ENCODE measurements at regions not wholly inside any gene's neighbourhood (a gene's known extent, or its start where the extent isn't known, plus 50 kb on each side); places are given as distances from the start of the nearest gene placed in this dataset.

GRCh38 chr3:166455744-166456143 is 618.5 kb upstream of the BCHE start:
- H3K27ac ChIP-seq (ENCODE audit: low read depth, low read length, severe bottlenecking), result peak overlapping the region; percentile 85
- WGBS, 2 experiments (ENCODE audit: insufficient coverage in 2 of 2), result 67 to 73% methylated on average over 1 to 3 of the region's 3 CpGs
- H3K36me3 ChIP-seq (ENCODE audit: control insufficient read depth, insufficient read depth, low read length), result no peaks in the 10 kb centered on the region
- H3K4me1 ChIP-seq (ENCODE audit: control insufficient read depth, insufficient read depth, low read length, poor library complexity, severe bottlenecking), result peaks cover 25% of the 10 kb centered on the region
- no peaks in the 10 kb centered on the region for H3K9me3 ChIP-seq (ENCODE audit: control insufficient read depth, low read length)
- H3K4me3 ChIP-seq (ENCODE audit: extremely low read depth, insufficient read depth, low read length, poor library complexity, severe bottlenecking), result no peak overlapping the region

- Histone ChIP-seq H3K27ac (ENCODE audit: low read depth, low read length, severe bottlenecking) (no peak overlapping the region), H3K4me3 (ENCODE audit: extremely low read depth, insufficient read depth, low read length, poor library complexity, severe bottlenecking) (no peak overlapping the region), H3K9me3 (ENCODE audit: control insufficient read depth, low read length) (no peaks in the 10 kb centered on the region), H3K36me3 (ENCODE audit: control insufficient read depth, insufficient read depth, low read length) (no peaks in the 10 kb centered on the region), H3K4me1 (ENCODE audit: control insufficient read depth, insufficient read depth, low read length, poor library complexity, severe bottlenecking) (peaks cover 28% of the 10 kb centered on the region)
- WGBS, 2 experiments (ENCODE audit: insufficient coverage in 2 of 2), result no CpG with 5 or more reads among the region's 1 CpG
Measured at GRCh38 chr3:166453478-166453877, 616.3 kb upstream of the BCHE start.

DNA sequence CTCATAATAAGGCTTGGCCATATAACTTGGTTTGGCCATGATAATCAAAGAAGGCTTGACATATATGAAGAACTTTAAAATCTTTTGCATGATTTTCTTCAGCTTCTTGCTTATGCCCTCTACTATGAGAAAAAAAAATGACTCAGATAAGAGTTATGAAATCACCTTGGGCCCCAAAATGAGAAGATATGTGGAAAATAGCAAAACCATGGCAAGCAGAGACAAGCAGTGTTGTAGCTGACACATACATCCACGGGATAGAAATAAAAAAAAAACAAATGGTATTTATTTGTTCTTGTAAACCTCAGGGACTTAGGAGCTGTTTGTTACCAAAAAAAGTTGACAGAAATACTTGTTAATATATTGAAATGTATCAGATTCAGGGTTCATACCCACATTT is 614.8 kb upstream of the BCHE start:
- no peaks in the 10 kb centered on the region for H3K36me3 ChIP-seq (ENCODE audit: control insufficient read depth, insufficient read depth, low read length)
- WGBS, 2 experiments (ENCODE audit: insufficient coverage in 2 of 2), result no CpG with 5 or more reads among the region's 1 CpG
- peaks cover 28% of the 10 kb centered on the region for H3K4me1 ChIP-seq (ENCODE audit: control insufficient read depth, insufficient read depth, low read length, poor library complexity, severe bottlenecking)
- no peaks in the 10 kb centered on the region for H3K9me3 ChIP-seq (ENCODE audit: control insufficient read depth, low read length)
- no peak overlapping the region for H3K27ac ChIP-seq (ENCODE audit: low read depth, low read length, severe bottlenecking)
- H3K4me3 ChIP-seq (ENCODE audit: extremely low read depth, insufficient read depth, low read length, poor library complexity, severe bottlenecking), result no peak overlapping the region

GRCh38 chr3:166447513-166447912 is 610.3 kb upstream of the BCHE start:
- H3K4me3 ChIP-seq (ENCODE audit: extremely low read depth, insufficient read depth, low read length, poor library complexity, severe bottlenecking), result no peak overlapping the region
- no CpG with 5 or more reads among the region's 3 CpGs for WGBS, 2 experiments (ENCODE audit: insufficient coverage in 2 of 2)
- no peaks in the 10 kb centered on the region for H3K9me3 ChIP-seq (ENCODE audit: control insufficient read depth, low read length)
- H3K36me3 ChIP-seq (ENCODE audit: control insufficient read depth, insufficient read depth, low read length), result no peaks in the 10 kb centered on the region
- peaks cover 7% of the 10 kb centered on the region for H3K4me1 ChIP-seq (ENCODE audit: control insufficient read depth, insufficient read depth, low read length, poor library complexity, severe bottlenecking)
- no peak overlapping the region for H3K27ac ChIP-seq (ENCODE audit: low read depth, low read length, severe bottlenecking)

DNA sequence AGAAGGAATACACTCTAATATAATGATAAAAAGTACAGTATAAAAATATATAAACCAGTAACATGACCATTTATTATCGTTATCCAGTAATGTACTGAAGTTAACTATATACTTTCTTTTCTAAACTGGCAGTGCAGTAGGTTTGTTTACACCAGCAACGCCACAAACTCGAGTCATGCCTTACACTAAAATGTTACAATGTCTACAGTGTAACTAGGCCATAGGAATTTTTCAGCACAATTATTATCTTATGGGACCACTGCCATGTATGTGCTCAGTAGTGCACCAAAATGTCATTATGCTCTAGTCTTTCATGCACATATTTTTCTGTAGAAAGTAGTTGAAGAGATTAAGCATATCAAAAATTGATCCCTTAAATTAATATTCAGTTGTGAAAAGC is 609.8 kb upstream of the BCHE start:
- Histone ChIP-seq H3K9me3 (ENCODE audit: control insufficient read depth, low read length) (no peaks in the 10 kb centered on the region), H3K4me3 (ENCODE audit: extremely low read depth, insufficient read depth, low read length, poor library complexity, severe bottlenecking) (no peak overlapping the region), H3K27ac (ENCODE audit: low read depth, low read length, severe bottlenecking) (no peak overlapping the region), H3K36me3 (ENCODE audit: control insufficient read depth, insufficient read depth, low read length) (no peaks in the 10 kb centered on the region), H3K4me1 (ENCODE audit: control insufficient read depth, insufficient read depth, low read length, poor library complexity, severe bottlenecking) (peaks cover 7% of the 10 kb centered on the region)
- WGBS, 2 experiments (ENCODE audit: insufficient coverage in 2 of 2), result 89 to 100% methylated on average over 2 of the region's 3 CpGs

DNA sequence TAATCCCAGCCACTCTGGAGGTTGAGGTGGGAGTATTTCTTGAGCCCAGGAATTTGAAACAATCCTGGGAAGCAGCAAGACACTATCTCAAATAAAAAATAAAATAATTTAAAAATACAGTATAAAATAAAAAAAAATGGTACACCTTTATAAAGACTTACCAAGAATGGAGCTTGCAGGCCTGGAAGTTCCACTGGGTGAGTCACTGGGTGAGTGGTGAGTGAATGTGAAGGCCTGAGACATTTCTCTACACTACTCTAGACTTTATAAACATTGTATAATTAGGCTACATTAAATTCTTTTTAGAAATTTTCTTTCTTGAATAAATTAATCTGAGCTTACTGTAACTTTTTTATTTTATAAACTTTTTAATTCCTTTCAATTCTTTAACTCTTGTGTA is 609.1 kb upstream of the BCHE start:
- no peaks in the 10 kb centered on the region for H3K36me3 ChIP-seq (ENCODE audit: control insufficient read depth, insufficient read depth, low read length)
- no peaks in the 10 kb centered on the region for H3K9me3 ChIP-seq (ENCODE audit: control insufficient read depth, low read length)
- H3K27ac ChIP-seq (ENCODE audit: low read depth, low read length, severe bottlenecking), result no peak overlapping the region
- no peak overlapping the region for H3K4me3 ChIP-seq (ENCODE audit: extremely low read depth, insufficient read depth, low read length, poor library complexity, severe bottlenecking)
- H3K4me1 ChIP-seq (ENCODE audit: control insufficient read depth, insufficient read depth, low read length, poor library complexity, severe bottlenecking), result peaks cover 7% of the 10 kb centered on the region

GRCh38 chr3:166445865-166446264 is 608.6 kb upstream of the BCHE start:
- H3K4me3 ChIP-seq (ENCODE audit: extremely low read depth, insufficient read depth, low read length, poor library complexity, severe bottlenecking), result no peak overlapping the region
- no peak overlapping the region for H3K27ac ChIP-seq (ENCODE audit: low read depth, low read length, severe bottlenecking)
- H3K36me3 ChIP-seq (ENCODE audit: control insufficient read depth, insufficient read depth, low read length), result no peaks in the 10 kb centered on the region
- peaks cover 7% of the 10 kb centered on the region for H3K4me1 ChIP-seq (ENCODE audit: control insufficient read depth, insufficient read depth, low read length, poor library complexity, severe bottlenecking)
- H3K9me3 ChIP-seq (ENCODE audit: control insufficient read depth, low read length), result no peaks in the 10 kb centered on the region

DNA sequence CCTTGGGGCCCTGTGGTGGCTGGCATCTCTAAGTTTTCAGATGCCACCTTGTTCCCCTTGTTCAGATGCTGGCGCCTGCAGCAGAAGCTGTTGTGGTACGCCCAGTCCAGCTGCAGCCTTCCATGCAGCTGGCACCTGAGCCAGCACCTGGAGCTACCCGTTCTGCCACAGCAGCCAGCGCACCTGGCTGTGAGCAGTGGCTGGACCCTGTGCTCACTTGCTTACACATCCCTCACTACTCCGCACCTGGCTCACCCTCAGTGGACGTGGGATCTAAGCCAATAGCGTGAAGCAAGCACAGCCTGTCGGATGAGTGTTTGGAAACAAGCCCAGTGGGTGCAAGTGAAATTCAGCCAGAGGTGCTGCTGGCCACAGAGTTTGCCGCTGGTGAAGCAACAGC is 607.5 kb upstream of the BCHE start:
- Histone ChIP-seq H3K4me1 (ENCODE audit: control insufficient read depth, insufficient read depth, low read length, poor library complexity, severe bottlenecking) (peaks cover 4% of the 10 kb centered on the region), H3K27ac (ENCODE audit: low read depth, low read length, severe bottlenecking) (no peak overlapping the region), H3K4me3 (ENCODE audit: extremely low read depth, insufficient read depth, low read length, poor library complexity, severe bottlenecking) (no peak overlapping the region), H3K9me3 (ENCODE audit: control insufficient read depth, low read length) (no peaks in the 10 kb centered on the region), H3K36me3 (ENCODE audit: control insufficient read depth, insufficient read depth, low read length) (no peaks in the 10 kb centered on the region)
- WGBS, 2 experiments (ENCODE audit: insufficient coverage in 2 of 2), result 90 to 95% methylated on average over 7 to 9 of the region's 9 CpGs

- 100% methylated on average over 2 to 4 of the region's 4 CpGs for whole genome bisulfite sequencing, 2 experiments (ENCODE audit: insufficient coverage in 2 of 2)
- no peaks in the 10 kb centered on the region for H3K36me3 ChIP-seq (ENCODE audit: control insufficient read depth, insufficient read depth, low read length)
- peaks cover 4% of the 10 kb centered on the region for H3K4me1 ChIP-seq (ENCODE audit: control insufficient read depth, insufficient read depth, low read length, poor library complexity, severe bottlenecking)
- H3K27ac ChIP-seq (ENCODE audit: low read depth, low read length, severe bottlenecking), result no peak overlapping the region
- H3K4me3 ChIP-seq (ENCODE audit: extremely low read depth, insufficient read depth, low read length, poor library complexity, severe bottlenecking), result no peak overlapping the region
- H3K9me3 ChIP-seq (ENCODE audit: control insufficient read depth, low read length), result no peaks in the 10 kb centered on the region
Measured at GRCh38 chr3:166444336-166444735, 607.1 kb upstream of the BCHE start.

DNA sequence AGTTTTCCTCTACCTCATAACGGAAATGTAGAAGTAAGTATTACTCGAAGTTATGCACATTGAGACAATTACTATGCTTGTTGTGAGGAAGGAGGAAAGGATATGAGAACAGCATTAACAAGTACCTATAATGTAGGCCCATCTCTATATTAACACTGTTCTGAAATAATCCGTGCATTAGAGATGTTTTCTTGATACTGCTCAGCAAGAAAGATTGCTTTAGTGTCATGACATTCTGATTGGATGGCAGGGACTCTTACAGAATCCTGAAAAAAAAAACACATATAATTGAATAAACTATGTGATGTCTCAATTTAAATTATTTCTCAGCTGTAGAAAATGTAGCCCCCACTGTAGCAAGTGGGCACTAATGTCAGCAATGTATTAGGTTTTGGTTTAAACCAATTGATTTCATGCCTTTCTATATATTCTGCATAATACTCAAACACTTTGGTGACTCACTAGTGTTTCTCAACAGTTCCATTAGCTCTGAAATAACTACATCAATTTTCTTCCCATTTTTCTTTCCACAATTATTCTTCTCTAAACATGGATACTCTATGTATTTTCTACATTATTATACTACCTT is 598.3 kb upstream of the BCHE start:
- Histone ChIP-seq H3K9me3 (ENCODE audit: control insufficient read depth, low read length) (no peaks in the 10 kb centered on the region), H3K4me1 (ENCODE audit: control insufficient read depth, insufficient read depth, low read length, poor library complexity, severe bottlenecking) (no peaks in the 10 kb centered on the region), H3K27ac (ENCODE audit: low read depth, low read length, severe bottlenecking) (no peak overlapping the region), H3K36me3 (ENCODE audit: control insufficient read depth, insufficient read depth, low read length) (no peaks in the 10 kb centered on the region), H3K4me3 (ENCODE audit: extremely low read depth, insufficient read depth, low read length, poor library complexity, severe bottlenecking) (no peak overlapping the region)
- WGBS, 2 experiments (ENCODE audit: insufficient coverage in 2 of 2), result no CpG with 5 or more reads among the region's 3 CpGs

DNA sequence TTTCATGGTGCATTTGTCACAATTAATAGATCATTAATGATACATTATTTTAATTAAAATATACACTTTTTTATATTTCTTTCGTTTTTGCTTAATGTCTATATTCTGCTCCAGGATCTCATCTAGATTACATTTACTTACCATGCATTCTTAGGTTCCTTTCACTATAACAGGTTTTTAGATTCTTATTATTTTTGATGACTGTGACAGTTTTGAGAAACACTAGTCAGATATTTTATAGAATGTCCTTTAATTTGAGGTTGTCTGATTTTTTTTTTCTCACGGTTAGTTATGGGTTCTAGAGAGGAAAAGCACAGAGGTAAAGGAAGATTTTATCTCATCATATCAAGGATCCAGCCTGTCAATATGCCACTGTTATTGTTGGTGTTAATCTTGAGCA is 595.8 kb upstream of the BCHE start:
- no peak overlapping the region for H3K27ac ChIP-seq (ENCODE audit: low read depth, low read length, severe bottlenecking)
- no peaks in the 10 kb centered on the region for H3K9me3 ChIP-seq (ENCODE audit: control insufficient read depth, low read length)
- H3K4me3 ChIP-seq (ENCODE audit: extremely low read depth, insufficient read depth, low read length, poor library complexity, severe bottlenecking), result no peak overlapping the region
- 60% methylated on average over 1 of the region's 2 CpGs; no CpG with 5 or more reads in 1 of the 2 experiments for WGBS, 2 experiments (ENCODE audit: insufficient coverage in 2 of 2)
- no peaks in the 10 kb centered on the region for H3K4me1 ChIP-seq (ENCODE audit: control insufficient read depth, insufficient read depth, low read length, poor library complexity, severe bottlenecking)
- H3K36me3 ChIP-seq (ENCODE audit: control insufficient read depth, insufficient read depth, low read length), result no peaks in the 10 kb centered on the region

All from mesodermal cell (in vitro differentiated cells).